NCI-H1694 treated with DMSO at 0.1 percent for 48 hours (cell line): ENCODE measurements at regions not wholly inside any gene's neighbourhood (a gene's known extent, or its start where the extent isn't known, plus 50 kb on each side); places are given as distances from the start of the nearest gene placed in this dataset.
A peak's percentile ranks its signal among the peaks of the same experiment; 100 is the strongest.
"Not testable (repeated sequence)": the region's sequence is repeated elsewhere in the genome, so short reads cannot be mapped to it uniquely, and the experiment has no call there.

Experiments
- DNase-seq: peaks from one replicate; lab custom pipeline; 2025; lab: John Stamatoyannopoulos, UW

- DNase-seq = no peak
Measured at GRCh38 chr13:81551036-81551435, 1210.1 kb upstream of the SPRY2 start.

- DNase-seq = not testable (repeated sequence)
Measured at GRCh38 chr13:81546294-81546693, 1205.4 kb upstream of the SPRY2 start.

GRCh38 chr13:81540777-81541176 lies 1199.9 kb upstream of the SPRY2 start:
- DNase-seq = no peak

- no peak for DNase-seq
Measured at GRCh38 chr13:81539643-81540150, 1198.8 kb upstream of the SPRY2 start.

- no peak for DNase-seq
Measured at GRCh38 chr13:81498969-81499368, 1158.0 kb upstream of the SPRY2 start.

- no peak for DNase-seq
Measured at GRCh38 chr13:81493144-81493543, 1152.2 kb upstream of the SPRY2 start.

- DNase-seq = no peak
Measured at GRCh38 chr13:81492449-81492848, 1151.5 kb upstream of the SPRY2 start.

GRCh38 chr13:81488021-81488420 lies 1147.1 kb upstream of the SPRY2 start:
- DNase-seq = no peak

- peak; percentile 19 for DNase-seq
Measured at GRCh38 chr13:81487151-81487550, 1146.2 kb upstream of the SPRY2 start.

- DNase-seq = no peak
Measured at GRCh38 chr13:81480634-81481033, 1139.7 kb upstream of the SPRY2 start.

GRCh38 chr13:81473366-81473899 lies 1132.5 kb upstream of the SPRY2 start:
- no peak for DNase-seq

- no peak for DNase-seq
Measured at GRCh38 chr13:81458170-81458569, 1117.2 kb upstream of the SPRY2 start.

GRCh38 chr13:81446441-81446840 lies 1105.5 kb upstream of the SPRY2 start:
- DNase-seq = no peak

- DNase-seq = no peak
Measured at GRCh38 chr13:81442904-81443303, 1102.0 kb upstream of the SPRY2 start.

- DNase-seq = no peak
Measured at GRCh38 chr13:81425286-81425685, 1084.4 kb upstream of the SPRY2 start.

- DNase-seq = no peak
Measured at GRCh38 chr13:81409284-81409683, 1068.4 kb upstream of the SPRY2 start.

GRCh38 chr13:81408647-81409046 lies 1067.7 kb upstream of the SPRY2 start:
- no peak for DNase-seq

- no peak for DNase-seq
Measured at GRCh38 chr13:81406639-81407292, 1065.8 kb upstream of the SPRY2 start.

GRCh38 chr13:81406022-81406421 lies 1065.1 kb upstream of the SPRY2 start:
- DNase-seq = no peak

GRCh38 chr13:81396192-81396591 lies 1055.3 kb upstream of the SPRY2 start:
- DNase-seq = no peak

- peak; percentile 3 for DNase-seq
Measured at GRCh38 chr13:81395368-81395767, 1054.4 kb upstream of the SPRY2 start.

GRCh38 chr13:81394640-81395039 lies 1053.7 kb upstream of the SPRY2 start:
- DNase-seq = no peak

GRCh38 chr13:81393721-81394120 lies 1052.8 kb upstream of the SPRY2 start:
- no peak for DNase-seq

- no peak for DNase-seq
Measured at GRCh38 chr13:81393110-81393509, 1052.2 kb upstream of the SPRY2 start.
